KMS-11 (cell line): ENCODE measurements at regions not wholly inside any gene's neighbourhood (a gene's known extent, or its start where the extent isn't known, plus 50 kb on each side); places are given as distances from the start of the nearest gene placed in this dataset.
"Not testable (repeated sequence)": the region's sequence is repeated elsewhere in the genome, so short reads cannot be mapped to it uniquely, and the experiment has no call there.

Experiments used
- H2AFZ ChIP-seq: fragments of 200-600 bp; sonication (generic); 2 replicates; pipeline ENCODE4 v1.6.1; 2016; ENCODE audit warnings: antibody characterized with exemption, mixed run types, low read depth
- H3K27ac ChIP-seq: fragments of 200-600 bp; sonication (generic); 2 replicates; pipeline ENCODE4 v1.6.1; 2016; ENCODE audit warnings: mild to moderate bottlenecking, mixed run types
- H3K27me3 ChIP-seq: fragments of 200-600 bp; sonication (generic); 2 replicates; pipeline ENCODE4 v1.6.1; 2017; ENCODE audit warnings: mild to moderate bottlenecking, low read depth, mixed run types, moderate library complexity; ENCODE audit not compliant: insufficient read depth
- H3K36me3 ChIP-seq: fragments of 200-600 bp; sonication (generic); 2 replicates; pipeline ENCODE4 v1.6.1; 2017; ENCODE audit warnings: mild to moderate bottlenecking, mixed run types; ENCODE audit not compliant: insufficient read depth
- H3K4me1 ChIP-seq: fragments of 200-600 bp; sonication (generic); 2 replicates; pipeline ENCODE4 v1.6.1; 2016; ENCODE audit warnings: mild to moderate bottlenecking, low read depth, mixed run types; ENCODE audit not compliant: poor library complexity, severe bottlenecking
- H3K4me2 ChIP-seq: fragments of 200-600 bp; sonication (generic); 2 replicates; pipeline ENCODE4 v1.7.0; 2016; ENCODE audit warnings: mild to moderate bottlenecking, mixed run types
- H3K4me3 ChIP-seq: fragments of 200-600 bp; sonication (generic); IDR thresholded peaks from 2 replicates; pipeline ENCODE4 v1.6.1; 2017; ENCODE audit warnings: low read depth, low read length, mixed read lengths; ENCODE audit not compliant: insufficient read depth
- H3K79me2 ChIP-seq: fragments of 200-600 bp; sonication (generic); 2 replicates; pipeline ENCODE4 v1.6.1; 2016; ENCODE audit warnings: low read depth, mixed run types; ENCODE audit not compliant: insufficient read depth
- H3K9ac ChIP-seq: fragments of 200-600 bp; sonication (generic); 2 replicates; pipeline ENCODE4 v1.6.1; 2016; ENCODE audit warnings: mild to moderate bottlenecking, mixed run types
- H4K20me1 ChIP-seq: fragments of 200-600 bp; sonication (generic); 2 replicates; pipeline ENCODE4 v1.6.1; 2016; ENCODE audit warnings: mild to moderate bottlenecking, mixed run types; ENCODE audit not compliant: insufficient read depth
- TF ChIP-seq, protein P1 (sequence below): fragments of 200-600 bp; sonication (generic); conservative IDR thresholded peaks from 2 replicates; pipeline ENCODE4 v1.6.1; 2017; ENCODE audit warnings: low read depth, mild to moderate bottlenecking, antibody characterized with exemption, low read length, moderate library complexity, mixed read lengths

DNA sequence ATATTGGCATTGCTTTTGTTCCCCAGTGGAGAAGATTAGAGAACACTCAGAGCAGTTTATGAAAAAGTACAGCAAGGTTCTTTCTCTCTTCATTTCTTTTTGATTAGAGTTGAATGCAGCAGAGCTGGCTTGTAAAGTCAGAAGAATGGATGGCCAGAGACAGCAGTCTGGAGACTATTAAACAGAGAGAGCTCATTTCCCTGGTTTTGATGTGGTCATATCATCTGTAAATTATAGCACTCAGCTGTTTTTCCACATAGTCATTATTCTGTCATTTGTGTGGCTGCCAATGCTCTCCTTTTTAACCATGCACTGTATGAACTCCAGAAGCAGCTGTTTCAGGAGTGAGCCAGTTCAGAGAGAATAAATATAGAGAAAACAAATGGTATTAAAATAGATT is 177.4 kb upstream of the CRBN start:
- Histone ChIP-seq H3K27me3 (no peaks in the 10 kb centered on the region), H3K4me2 (no peak overlapping the region), H3K4me3 (no peak overlapping the region), H3K4me1 (no peaks in the 10 kb centered on the region), H3K36me3 (no peaks in the 10 kb centered on the region), H3K79me2 (no peaks in the 10 kb centered on the region), H3K9ac (no peak overlapping the region), H3K27ac (no peak overlapping the region), H2AFZ (no peak overlapping the region), H4K20me1 (no peaks in the 10 kb centered on the region)
- TF ChIP-seq, protein P1, sequence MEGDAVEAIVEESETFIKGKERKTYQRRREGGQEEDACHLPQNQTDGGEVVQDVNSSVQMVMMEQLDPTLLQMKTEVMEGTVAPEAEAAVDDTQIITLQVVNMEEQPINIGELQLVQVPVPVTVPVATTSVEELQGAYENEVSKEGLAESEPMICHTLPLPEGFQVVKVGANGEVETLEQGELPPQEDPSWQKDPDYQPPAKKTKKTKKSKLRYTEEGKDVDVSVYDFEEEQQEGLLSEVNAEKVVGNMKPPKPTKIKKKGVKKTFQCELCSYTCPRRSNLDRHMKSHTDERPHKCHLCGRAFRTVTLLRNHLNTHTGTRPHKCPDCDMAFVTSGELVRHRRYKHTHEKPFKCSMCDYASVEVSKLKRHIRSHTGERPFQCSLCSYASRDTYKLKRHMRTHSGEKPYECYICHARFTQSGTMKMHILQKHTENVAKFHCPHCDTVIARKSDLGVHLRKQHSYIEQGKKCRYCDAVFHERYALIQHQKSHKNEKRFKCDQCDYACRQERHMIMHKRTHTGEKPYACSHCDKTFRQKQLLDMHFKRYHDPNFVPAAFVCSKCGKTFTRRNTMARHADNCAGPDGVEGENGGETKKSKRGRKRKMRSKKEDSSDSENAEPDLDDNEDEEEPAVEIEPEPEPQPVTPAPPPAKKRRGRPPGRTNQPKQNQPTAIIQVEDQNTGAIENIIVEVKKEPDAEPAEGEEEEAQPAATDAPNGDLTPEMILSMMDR = no peak

DNA sequence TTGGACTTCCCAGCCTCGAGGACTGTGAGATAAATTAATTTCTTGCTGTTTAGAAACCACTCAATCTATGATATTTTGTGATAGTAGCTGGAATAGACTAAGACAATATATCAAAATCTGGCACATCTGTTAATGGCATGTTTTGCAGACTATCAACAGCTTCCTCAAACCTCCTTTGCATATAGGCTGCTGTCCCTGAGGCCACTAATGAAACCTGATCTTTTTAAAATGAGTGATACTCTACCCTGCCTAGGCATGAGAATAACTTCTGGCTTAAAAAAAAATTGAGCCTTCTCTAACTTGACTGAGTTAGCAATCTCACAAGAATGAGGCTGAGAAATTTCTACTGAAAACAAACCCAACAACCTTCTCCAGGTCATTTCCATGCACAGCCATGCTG is 176.0 kb upstream of the CRBN start:
- Histone ChIP-seq H3K4me1 (no peaks in the 10 kb centered on the region), H3K27me3 (no peaks in the 10 kb centered on the region), H3K4me3 (no peak overlapping the region), H3K4me2 (no peak overlapping the region), H3K9ac (no peak overlapping the region), H2AFZ (no peak overlapping the region), H4K20me1 (no peaks in the 10 kb centered on the region), H3K79me2 (no peaks in the 10 kb centered on the region), H3K36me3 (no peaks in the 10 kb centered on the region), H3K27ac (no peak overlapping the region)
- TF ChIP-seq, protein P1 = no peak

DNA sequence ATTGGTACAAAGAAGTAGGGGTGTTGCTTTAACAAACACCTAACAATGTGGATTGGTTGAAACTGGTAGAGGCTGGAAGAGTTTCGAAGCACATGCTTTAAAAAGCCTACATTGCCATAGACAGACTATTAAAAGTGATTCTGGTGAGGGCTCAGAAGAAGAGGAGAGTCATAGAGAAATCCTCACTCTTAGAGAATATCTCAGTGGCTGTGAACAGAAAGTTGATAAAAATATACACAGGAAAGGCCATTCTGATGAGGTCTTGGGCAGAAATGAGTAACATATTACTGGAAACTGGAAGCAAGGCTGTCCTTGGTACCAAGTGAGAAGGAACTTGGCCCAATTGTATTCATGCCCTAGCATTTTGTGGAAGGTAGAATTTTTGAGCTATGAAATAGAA is 173.7 kb upstream of the CRBN start:
- H3K4me2 ChIP-seq = no peak overlapping the region
- H3K79me2 ChIP-seq = no peaks in the 10 kb centered on the region
- H2AFZ ChIP-seq = no peak overlapping the region
- TF ChIP-seq, protein P1 = no peak
- no peaks in the 10 kb centered on the region for H3K27me3 ChIP-seq
- no peaks in the 10 kb centered on the region for H4K20me1 ChIP-seq
- no peaks in the 10 kb centered on the region for H3K36me3 ChIP-seq
- H3K4me3 ChIP-seq = no peak overlapping the region
- H3K27ac ChIP-seq = no peak overlapping the region
- H3K4me1 ChIP-seq = no peaks in the 10 kb centered on the region
- no peak overlapping the region for H3K9ac ChIP-seq

DNA sequence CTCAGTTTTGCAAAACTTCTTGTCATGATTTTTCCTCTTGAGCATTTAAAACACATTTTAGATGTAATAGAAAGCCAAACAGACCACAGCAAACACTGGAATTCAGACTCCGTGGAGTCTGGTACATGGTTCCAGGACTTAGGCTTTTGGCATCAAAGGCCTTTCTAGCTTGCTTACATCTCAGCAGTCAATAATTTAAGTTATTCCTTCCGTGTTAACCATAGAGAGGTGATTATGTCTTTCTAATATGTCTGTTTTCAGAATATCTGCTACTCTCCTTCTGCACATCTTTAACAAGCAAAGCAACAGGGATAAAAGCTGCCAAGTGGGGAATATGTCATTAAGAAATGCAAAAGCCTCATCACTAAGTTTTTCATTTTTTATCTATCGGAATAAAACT is 171.7 kb upstream of the CRBN start:
- Histone ChIP-seq H3K36me3 (no peaks in the 10 kb centered on the region), H3K79me2 (no peaks in the 10 kb centered on the region), H3K4me1 (no peaks in the 10 kb centered on the region), H3K27ac (no peak overlapping the region), H3K9ac (no peak overlapping the region), H2AFZ (no peak overlapping the region), H4K20me1 (no peaks in the 10 kb centered on the region), H3K27me3 (no peaks in the 10 kb centered on the region), H3K4me3 (no peak overlapping the region), H3K4me2 (no peak overlapping the region)
- TF ChIP-seq, protein P1 = no peak

DNA sequence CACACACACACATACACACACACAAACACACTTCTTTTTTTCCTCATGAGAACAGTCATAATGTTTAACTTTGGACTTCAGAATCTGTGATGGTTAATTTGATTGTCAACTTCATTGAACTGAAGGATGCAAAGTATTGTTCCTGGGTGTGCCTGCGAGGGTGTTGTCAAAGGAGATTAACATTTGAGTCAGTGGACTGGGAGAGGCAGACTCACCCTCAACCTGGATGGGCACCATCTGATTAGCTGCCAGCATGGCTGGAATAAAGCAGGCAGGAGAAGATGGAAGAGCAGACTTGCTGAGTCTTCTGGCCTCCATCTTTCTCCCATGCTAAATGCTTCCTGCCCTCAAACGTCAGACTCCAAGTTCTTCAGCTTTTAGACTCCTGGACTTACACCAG is 167.6 kb upstream of the CRBN start:
- not testable (repeated sequence) for H4K20me1 ChIP-seq, H2AFZ ChIP-seq, H3K79me2 ChIP-seq, H3K4me1 ChIP-seq, H3K27me3 ChIP-seq, H3K4me3 ChIP-seq, H3K4me2 ChIP-seq, H3K9ac ChIP-seq, H3K27ac ChIP-seq, H3K36me3 ChIP-seq
